Stimulated activated CD4-positive, alpha-beta T cell treated with anti-CD3 and anti-CD28 coated beads, Interleukin-15, amount 100 ng/mL, for 24 hours (primary cell): ENCODE measurements at regions not wholly inside any gene's neighbourhood (a gene's known extent, or its start where the extent isn't known, plus 50 kb on each side); places are given as distances from the start of the nearest gene placed in this dataset.

ENCODE experiments used
- DNase-seq: peaks from one replicate; pipeline ENCODE4 v3.0.0-alpha.2; 2020

DNA sequence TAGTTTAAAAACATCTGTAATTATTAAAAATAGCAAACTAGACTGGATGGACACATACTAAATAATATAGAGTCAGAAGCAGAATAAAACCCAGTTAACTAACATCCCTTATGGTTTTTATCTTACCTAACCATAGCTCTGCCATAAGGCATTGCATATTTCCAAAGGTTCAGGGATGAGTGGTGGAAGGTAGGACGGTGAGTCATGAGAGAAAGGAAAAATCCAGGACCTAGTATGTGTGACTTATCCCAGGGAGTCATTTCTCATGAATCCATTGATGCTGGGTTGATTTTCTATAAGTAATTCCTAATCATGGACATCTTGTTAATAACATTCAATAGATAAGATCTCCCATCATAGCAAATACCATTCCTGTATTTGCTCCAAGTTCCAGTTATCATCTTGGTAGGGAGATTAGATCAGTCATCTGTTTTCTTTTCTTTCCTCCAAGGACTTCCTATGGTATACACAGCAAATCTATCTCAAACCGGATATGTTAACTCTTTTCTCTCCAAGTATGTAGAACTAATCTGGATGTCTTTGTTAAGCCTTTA is 490.7 kb upstream of the B3GALT2 start:
- DNase-seq = no peak

DNA sequence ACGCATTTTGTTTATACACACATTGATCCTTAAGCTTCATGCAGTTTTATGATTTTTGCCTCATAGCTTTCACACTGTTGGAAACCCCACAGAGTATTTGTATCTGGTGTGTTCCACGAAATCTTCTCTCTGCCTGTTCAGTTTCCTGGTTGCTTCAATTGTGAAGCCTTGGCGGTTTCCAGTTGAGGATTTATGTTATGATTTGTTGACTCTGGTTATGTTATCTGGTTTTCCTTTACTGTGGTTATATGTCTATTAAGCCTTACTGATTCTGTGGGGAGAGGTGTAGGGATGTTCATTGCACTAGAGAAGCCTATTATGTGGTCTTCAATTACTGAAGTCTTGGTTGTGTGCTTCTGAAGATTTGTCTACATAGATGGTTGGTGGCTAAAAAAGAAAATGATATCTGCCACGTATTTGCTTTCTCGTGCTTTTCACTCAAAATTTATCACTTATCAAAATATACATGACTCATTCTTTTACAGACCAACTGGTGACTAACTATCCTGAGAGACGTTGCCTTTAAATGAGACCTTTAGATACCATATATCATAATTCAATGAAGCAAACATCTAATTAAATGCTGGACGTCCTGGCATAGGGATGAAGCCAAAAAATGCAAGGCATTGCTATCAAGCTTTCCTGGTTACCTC is 488.0 kb upstream of the B3GALT2 start:
- DNase-seq = no peak

DNA sequence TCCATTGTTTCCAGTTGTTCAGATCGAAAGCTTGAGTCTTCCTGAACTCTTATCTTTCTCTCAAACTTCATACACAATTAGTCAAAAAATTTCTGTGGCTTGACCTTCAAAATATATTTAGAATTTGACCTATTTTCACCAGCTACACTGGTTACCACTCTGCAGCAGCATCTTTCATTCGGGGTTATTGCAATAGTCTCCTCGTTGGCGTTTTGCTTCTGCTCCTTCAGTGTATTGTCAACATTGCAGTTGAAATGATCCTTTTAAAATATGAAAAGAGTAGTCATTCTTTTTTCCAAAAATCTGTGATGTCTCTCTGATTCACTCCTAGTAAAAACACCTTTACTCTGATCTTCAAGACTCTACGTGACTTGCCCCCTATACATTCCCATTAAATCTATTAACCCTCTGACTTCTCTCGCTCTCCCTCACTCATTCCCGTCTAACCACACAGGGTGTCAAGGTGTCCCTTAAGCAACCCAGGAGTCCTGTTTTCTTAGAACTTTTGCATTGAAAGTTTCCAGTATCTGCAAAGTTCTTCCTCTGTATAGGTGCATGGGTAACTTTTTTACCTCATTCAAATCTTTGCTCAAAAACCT is 480.2 kb upstream of the B3GALT2 start:
- DNase-seq = no peak

GRCh38 chr1:193663965-193664364 is 477.6 kb upstream of the B3GALT2 start:
- DNase-seq = no peak

DNA sequence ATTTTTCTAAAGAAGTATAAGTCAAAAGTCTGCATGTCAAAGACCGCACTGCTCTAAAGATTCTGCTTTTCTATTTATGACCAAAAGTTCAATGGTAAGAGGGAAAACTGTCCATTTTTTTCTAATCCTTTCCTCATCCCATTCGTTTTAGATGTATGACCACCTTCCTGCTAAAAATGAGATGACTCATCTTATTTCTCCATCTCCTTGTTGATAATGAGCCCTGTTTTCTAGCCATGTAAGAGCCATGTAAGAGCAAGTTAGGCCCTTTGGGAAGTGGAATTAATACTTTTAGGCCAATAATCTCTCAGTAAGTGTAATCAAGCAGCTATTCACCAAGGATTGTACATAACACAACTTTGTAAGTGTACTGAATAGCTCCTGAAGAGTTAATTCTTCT is 475.6 kb upstream of the B3GALT2 start:
- DNase-seq = no peak

GRCh38 chr1:193661385-193661784 is 475.0 kb upstream of the B3GALT2 start:
- DNase-seq = no peak

GRCh38 chr1:193660428-193660827 is 474.0 kb upstream of the B3GALT2 start:
- no peak for DNase-seq

- DNase-seq = no peak
Observed at GRCh38 chr1:193658691-193659090, 472.3 kb upstream of the B3GALT2 start.

- no peak for DNase-seq
Observed at GRCh38 chr1:193658081-193658480, 471.7 kb upstream of the B3GALT2 start.

DNA sequence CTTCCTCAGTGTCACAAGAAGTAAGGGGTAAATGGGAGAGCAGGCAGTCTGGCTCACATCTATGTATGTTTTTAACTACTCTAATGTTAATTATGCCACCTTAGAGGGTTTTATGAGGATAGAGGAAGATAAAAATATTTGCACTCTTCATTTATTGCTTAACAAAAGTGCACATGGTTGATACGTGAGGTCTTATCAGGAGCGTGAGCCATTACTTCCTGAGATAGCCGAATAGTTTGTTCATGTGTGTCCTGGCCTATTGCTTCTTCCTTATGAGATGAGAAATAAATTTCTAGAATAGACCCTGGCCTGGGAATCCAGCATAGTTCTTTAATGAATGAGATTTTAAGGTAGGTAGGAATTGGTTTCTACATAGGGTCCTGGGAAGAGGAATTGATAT is 471.1 kb upstream of the B3GALT2 start:
- no peak for DNase-seq

GRCh38 chr1:193656841-193657240 is 470.4 kb upstream of the B3GALT2 start:
- DNase-seq = no peak

DNA sequence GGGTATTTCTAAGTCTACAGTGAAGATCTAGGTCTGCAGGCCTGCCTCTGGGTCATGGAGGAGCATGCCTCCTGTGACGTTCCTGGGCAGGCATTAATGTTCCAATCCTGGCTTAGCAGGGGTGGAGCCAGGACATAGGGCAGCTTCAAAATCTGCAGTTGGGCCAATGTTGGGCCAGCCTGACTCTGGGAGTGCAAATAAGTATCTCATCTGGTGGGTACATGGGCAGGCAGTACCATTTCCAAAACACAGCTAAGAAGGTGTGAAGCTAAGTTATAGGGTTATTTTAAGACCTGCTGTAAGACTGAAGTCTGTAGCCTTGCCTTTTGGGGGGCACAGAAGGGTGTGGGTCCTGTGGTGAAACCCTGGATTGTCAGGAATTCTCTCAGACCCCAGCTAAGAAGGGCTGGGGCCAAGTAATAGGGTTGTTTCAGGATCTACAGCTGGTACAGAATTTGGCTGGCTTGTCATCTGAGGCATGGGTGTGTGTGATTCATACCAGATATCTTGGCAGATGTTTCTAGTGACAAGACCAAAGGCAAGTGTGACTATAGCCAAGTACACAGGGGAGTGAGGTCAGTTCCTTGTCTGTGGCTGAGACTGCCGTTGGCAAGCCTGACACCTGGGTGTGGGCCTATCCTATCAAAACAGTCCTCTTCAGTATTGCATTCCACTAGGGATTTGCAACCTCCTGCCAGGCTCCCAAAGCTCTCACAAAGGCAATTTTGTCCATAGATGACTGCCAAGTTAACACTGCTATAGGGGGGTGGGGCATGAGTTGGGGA is 468.7 kb upstream of the B3GALT2 start:
- DNase-seq = no peak

- no peak for DNase-seq
Observed at GRCh38 chr1:193649587-193649986, 463.2 kb upstream of the B3GALT2 start.

DNA sequence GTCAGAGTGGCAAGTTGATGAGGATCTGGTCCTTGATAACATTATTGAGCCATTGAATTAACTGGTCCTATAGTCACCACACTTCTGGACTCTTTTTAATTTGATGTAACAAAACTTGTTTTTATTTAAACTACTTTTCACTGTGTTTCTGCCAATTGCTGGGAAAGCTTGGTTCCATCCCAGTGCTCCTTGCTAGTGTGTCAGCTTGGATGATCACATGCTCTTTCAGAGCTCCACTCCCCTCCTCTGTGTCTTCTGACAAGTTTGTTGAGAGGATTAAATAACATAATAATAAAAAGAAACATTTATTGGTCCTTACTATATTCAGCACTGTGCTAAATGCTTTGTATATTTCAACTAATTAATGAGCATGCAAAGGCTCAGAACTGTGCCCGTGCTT is 448.5 kb upstream of the B3GALT2 start:
- DNase-seq = no peak

GRCh38 chr1:193634470-193634869 is 448.1 kb upstream of the B3GALT2 start:
- no peak for DNase-seq

GRCh38 chr1:193633991-193634390 is 447.6 kb upstream of the B3GALT2 start:
- DNase-seq = no peak

DNA sequence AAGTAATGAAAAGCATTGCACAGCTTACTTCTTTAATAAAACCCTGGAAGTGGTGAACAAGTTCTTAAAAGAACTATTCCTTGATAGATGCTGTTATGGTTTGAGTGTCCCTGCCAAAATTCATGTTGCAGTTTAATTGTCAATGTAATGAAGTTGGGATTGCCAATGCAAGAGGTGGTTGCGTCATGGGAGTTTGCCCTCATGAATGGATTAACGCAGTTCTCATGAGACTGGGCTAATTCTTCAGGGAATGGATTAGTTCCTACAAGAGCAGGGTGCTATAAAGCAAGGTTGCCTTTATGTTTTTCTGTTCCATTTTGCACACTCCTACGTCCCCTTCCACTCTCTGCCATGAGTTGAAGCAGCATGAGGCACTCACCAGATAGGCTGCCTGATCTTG is 446.7 kb upstream of the B3GALT2 start:
- no peak for DNase-seq

DNA sequence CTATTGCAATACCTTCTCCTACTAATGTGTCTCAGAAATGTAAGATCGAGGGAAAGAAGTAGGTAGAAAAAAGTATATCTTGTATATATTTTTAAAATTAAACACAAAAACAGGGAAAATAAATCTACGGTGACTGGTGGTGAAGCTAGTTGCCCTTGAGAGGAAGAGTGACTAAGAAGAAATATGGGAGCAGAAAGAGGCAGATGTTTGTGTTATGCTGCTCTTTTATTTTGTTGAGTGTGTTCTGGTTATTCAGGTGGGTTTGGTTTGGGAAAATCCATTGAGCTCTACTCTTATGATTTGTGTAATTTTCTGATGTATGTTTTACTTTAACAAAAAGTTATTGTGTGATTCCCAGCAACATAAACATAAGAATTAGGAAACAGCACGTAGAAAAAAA is 444.9 kb upstream of the B3GALT2 start:
- no peak for DNase-seq

DNA sequence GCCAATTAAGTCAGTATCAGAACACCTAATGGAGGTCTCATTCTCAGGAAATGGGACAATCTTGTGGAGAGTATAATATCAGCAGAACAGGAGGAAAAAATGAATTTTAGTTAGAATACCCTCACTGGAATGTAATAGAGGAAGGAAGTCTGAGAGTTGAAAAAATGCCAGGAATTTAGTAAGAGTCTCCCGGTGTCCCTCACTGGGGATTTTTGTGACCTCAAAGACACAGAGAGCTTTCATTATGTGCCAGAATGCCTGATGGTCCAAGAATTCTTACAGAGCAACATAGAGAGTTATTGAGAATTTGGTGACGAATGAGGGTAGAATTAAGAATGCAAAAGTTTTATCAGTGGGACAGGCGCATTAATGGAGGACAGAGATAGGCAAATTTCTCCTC is 443.5 kb upstream of the B3GALT2 start:
- no peak for DNase-seq

GRCh38 chr1:193626695-193627094 is 440.3 kb upstream of the B3GALT2 start:
- DNase-seq = no peak

DNA sequence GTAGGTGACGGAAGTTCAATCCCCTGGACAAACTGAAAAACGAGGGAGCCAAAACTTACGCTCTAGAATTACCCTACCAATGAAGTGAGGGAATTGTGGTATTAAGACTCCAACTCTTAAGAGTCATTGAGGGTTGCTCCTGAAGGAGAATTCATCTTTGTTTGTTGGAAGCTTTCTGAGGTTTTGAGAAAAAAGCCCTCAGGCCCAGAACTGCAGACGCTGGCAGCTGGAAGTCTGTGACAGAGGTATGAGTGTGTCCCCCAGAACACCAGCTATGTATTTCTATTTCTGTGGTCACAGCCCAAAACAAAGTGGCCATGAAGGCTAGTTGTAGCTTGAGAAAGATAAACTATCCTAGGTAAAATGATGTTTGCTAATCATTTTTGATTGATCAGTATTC is 438.8 kb upstream of the B3GALT2 start:
- no peak for DNase-seq

DNA sequence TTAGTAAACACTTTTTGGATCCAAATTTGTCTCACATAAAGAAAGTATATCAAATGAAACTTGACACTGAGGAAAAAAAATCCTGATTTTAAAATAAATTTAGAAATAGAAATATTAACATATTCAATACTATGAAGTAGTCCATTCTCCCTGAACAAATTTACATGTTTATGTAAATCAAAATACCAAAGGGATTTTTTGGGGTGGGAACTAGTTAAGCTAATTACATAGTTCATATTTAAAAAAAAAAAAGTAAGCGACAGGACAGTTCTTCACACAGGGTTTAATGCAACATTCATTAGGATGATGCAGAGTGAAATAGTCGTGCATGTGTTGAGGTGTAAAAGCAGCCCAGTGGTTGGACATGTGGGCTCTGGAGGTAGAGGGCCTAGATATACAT is 433.5 kb upstream of the B3GALT2 start:
- DNase-seq = no peak

DNA sequence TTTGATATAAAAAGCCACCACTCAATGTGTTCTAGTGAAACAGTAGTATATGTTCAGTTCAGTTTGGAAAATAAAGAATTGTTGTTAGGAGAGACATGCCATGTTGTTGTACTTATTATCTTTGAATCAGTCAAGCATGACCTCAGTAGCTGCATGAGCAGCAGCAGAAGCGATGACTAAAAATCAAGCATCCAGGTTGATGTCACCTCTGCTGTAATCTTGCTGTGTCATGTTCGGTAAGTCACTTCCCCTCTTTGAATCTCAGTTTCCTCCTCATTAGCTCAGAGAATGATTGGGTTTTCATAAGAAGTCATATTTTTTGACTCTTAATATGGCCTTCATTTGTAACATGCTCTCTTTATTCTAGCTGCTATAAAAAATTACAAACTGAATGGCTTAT is 428.4 kb upstream of the B3GALT2 start:
- DNase-seq = no peak

DNA sequence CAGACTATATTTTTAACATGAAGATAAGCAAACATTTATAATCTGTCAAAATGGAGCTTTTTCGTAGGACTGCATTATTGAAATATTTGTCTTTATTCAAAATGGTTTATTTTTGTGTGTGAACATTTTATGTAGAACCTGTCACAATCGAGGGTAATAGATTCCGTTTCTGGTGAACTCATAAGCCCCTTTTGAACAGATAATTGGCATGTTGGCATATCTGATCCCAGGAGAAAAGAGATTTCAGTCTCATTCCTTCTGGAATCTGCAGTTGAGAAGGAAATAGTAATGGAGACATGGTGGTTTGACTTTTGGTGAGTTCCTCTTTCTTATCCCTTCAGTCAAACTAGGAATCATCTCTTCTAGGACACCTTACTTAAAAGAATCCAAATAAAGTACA is 427.9 kb upstream of the B3GALT2 start:
- no peak for DNase-seq
